HG02588 (cell line): ENCODE measurements at regions not wholly inside any gene's neighbourhood (a gene's known extent, or its start where the extent isn't known, plus 50 kb on each side); places are given as distances from the start of the nearest gene placed in this dataset.
"Not testable (repeated sequence)": the region's sequence is repeated elsewhere in the genome, so short reads cannot be mapped to it uniquely, and the experiment has no call there.

ENCODE experiments used
- ATAC-seq: cut with Tn5 transposase; IDR thresholded peaks from one replicate; pipeline ENCODE4 v1.9.1; 2021; ENCODE audit warnings: mild to moderate bottlenecking, moderate library complexity; ENCODE audit not compliant: unreplicated experiment

DNA sequence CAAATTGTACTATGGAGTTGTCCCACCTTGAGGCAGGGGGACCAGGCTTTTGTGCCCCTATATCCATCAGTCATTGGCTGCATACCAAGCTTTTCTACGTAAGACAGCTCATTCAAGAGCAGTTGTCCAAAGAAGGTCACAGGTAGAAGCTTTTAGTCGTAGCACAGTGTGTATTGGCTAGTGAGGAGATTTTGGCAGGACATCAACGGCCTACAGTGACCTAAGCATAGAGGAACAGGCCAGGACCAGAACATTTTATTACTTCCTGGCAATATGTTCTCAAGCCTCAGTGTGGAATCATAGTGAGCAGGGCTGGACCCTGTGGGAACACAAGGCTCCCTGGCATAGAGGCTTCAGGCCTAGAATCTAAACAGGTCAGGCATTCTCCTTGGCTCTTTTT, 105.4 kb upstream of the ANKRD28 start:
- no peak for ATAC-seq

DNA sequence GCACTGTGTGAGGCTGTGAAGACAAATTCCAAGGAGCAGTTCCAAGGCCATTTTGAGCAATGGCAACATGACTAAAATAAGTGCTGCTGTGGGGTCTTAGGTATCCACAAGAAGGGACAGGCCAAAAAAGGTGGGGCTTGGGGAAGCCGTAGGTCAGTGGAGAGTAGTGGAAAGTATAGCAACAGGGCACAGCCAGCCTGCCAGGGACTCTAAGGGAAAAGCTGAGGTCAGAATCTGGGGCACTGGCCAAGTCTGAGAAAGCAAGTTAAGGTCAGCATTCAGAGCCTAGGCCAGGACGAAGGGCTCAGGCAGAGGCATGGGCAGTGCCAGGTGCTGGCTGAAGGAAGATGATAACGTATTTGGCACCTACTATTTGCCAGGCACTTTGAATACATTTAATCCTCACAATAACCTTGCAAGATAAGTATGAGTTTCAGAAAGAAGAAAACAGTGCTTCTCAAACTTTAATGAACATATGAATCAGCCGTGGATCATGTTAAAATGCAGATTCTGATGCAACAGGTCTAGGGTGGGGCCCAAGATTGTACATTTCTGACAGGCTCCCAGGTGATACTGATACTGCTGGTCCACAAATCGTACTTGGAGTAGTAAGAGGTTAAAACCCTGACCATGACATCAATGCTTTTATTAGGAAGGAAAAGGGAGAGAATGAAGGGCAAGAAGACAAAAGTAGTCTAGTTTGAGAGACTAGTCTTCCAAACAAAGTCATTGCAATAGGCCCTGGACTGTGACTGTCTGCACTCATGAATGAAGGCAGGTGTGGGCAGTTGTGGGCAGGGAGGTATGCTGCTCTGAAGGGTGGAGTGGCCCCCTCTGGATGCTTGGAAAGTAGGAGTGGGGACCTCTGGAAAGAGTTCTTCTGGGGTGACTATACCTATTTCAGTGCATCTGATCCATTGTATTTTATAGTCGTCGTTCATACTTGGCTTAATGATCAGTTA, 106.3 kb upstream of the ANKRD28 start:
- no peak for ATAC-seq

DNA sequence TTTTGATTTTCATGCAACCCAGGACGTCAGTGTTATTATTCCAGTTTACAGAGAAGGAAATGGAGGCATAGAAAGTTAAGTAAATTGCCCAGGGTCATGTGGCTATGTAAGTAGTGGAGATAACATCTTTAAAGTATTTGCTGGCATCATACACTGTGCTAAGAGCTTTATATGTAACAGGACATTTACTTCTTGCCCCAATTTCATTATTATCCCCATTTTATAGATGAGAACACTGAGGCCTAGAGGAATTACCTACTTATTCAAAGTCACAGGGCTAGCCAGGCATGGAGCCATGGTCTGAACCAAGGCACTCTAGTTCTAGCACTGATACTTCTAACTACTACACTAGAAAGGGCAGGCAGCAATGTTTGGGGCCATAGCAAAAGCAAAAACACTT, 107.3 kb upstream of the ANKRD28 start:
- no peak for ATAC-seq

DNA sequence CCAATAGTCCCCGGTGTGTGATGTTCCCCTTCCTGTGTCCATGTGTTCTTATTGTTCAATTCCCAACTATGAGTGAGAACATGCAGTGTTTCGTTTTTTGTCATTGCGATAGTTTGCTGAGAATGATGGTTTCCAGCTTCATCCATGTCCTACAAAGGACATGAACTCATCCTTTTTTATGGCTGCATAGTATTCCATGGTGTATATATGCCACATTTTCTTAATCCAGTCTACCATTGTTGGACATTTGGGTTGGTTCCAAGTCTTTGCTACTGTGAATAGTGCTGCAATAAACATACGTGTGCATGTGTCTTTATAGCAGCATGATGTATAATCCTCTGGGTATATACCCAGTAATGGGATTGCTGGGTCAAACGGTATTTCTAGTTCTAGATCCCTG, 109.6 kb upstream of the ANKRD28 start:
- not testable (repeated sequence) for ATAC-seq

DNA sequence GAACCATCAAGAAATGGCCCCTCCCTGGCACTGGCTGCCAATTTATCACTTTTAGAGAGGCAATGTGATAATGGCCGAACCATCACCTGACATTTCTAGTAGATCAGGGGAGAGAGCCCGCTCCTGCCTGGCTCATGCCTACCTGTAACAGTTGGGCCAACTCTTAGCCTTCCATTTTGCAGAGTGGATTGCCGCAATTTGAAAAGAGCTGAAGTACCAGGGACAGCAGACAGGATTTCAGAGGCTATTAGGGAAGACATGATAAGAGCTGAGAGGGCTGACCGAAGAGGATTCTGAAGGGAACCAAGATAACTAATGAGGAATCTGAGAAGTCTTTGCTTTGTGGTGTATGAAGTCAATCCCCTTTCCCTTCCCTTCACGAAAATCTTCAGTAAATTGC, 121.2 kb upstream of the ANKRD28 start:
- no peak for ATAC-seq

DNA sequence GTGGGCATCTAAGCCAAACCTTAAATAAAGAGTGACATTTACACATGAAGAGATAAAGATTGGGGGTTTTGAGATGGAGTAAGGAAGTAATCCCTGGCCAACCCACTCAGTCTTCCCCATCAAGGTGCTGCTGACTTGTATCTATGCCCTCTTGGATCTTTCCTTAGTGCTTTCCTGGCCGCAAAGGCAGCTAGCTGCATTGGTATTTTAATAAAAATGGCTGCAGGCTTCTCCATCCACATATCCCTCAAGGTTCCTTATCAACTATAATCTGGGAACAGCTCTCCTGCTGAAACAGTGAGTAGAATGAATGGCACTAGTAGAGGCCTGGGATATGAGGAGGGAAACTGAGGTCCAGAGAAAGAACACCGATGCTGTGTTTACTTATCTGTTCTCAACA, 122.2 kb upstream of the ANKRD28 start:
- ATAC-seq: no peak

DNA sequence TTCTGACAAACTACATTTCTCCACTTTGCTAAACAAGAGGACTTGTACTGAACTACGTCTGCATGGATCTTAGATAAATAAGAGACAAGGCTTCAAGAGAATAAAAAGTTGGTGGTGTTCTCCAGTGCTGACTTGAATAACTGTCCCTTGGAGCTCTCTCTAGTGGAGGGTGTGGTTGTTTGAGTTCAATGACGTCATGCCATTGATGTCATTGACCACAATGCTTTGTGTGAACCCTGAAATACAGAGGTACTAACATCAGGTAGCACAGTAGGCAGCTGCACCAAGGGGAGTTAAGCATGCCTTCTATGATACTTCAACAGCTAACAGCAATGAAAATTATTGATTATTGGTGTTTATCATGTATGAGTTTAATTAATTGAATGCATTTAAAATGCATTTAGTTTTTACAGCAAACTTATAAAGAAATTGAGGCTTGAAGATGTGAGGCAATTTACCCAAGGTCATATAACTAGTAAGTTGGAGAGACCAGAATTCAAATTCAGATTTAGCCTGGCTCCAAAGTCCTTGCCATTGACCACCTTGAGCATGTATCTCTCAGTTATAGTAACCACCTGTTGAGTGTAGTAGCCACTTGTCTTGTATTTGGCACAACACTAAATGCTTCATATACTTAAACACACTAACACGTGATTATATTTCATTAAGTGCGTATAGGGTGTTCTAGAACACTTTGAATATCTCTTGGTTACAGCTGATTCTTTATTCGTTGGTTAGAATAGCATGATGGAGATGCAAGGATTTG, 126.0 kb upstream of the ANKRD28 start:
- no peak for ATAC-seq

DNA sequence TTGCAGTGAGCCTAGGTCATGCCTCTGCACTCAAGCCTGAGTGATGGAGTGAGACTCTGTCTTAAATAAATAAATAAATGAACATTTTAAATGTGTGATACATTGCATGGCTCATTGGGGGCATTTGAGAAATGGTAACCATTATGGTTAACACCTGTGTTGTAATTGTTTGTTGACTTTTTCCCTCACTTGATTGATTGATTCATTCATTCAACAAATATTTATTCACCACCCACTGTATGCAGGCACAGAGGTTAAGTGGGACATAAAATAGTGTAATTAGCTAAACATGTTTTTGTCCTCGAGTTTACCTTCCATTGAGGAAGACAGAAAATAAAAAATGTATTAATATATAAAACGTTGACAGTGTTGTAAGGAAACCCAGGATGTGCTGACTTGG, 127.1 kb upstream of the ANKRD28 start:
- ATAC-seq: no peak

DNA sequence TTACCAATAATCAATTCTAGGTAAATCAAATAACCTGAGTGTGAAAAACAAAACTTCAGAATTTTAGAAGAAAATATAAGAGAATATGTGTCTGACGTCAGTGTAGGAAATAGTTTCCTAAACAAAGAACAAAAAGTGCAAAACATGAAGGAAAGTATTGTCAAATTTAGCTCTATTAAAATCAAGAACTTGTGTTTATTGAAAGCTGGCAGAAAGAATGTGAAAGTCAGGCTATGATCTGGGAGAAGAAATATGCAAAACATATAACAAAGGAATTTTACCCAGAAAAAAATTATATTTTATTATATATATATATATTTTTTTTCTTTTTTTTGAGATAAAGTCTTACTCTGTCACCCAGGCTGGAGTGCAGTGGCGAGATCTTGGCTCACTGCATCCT, 129.1 kb upstream of the ANKRD28 start:
- ATAC-seq: no peak

DNA sequence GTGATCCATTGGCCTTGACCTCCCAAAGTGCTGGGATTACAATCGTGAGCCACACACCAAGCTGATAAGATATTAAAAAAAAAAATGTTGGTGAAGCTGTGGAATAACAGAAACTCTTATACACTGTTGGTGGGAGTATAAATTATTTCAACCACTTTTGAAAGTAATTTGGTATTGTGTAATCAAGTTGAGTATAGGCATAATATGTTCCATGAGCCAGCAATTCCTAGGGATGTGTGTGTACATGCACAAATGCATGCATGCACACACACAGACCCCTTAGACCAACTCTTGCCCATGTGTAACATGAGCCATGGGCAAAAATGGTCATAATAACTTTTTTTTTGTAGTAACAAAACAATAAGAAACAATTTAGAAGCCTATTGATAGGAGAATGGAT, 130.2 kb upstream of the ANKRD28 start:
- ATAC-seq: no peak

DNA sequence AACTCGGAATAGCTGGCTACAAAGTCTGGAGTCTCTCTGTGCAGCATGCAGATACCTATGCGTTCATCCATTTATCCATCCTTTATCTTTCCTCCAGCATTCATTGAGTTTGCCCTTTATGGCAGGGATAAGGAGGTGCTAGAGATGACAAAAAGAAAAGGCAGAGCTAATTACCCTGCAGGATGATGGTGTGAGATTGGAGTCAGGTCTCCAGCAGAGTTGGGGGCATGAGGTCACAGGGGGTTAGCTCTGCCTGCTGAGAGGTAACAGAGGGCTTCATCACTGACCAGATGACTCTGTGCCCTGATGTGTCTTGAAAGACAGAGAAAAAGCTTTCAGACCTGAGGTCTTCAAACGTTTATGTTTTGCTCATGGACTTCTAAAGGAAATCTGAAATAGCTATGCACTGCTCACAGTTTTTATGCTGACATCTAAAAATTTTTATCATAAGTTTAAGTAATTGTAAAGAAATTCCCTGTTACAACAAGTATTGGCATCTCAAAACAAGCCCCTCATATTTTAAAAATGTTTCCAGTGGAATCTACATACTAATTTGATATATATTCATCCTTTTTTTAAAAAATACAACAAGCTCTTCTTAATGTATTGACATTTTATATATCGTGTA, 132.3 kb upstream of the ANKRD28 start:
- no peak for ATAC-seq

DNA sequence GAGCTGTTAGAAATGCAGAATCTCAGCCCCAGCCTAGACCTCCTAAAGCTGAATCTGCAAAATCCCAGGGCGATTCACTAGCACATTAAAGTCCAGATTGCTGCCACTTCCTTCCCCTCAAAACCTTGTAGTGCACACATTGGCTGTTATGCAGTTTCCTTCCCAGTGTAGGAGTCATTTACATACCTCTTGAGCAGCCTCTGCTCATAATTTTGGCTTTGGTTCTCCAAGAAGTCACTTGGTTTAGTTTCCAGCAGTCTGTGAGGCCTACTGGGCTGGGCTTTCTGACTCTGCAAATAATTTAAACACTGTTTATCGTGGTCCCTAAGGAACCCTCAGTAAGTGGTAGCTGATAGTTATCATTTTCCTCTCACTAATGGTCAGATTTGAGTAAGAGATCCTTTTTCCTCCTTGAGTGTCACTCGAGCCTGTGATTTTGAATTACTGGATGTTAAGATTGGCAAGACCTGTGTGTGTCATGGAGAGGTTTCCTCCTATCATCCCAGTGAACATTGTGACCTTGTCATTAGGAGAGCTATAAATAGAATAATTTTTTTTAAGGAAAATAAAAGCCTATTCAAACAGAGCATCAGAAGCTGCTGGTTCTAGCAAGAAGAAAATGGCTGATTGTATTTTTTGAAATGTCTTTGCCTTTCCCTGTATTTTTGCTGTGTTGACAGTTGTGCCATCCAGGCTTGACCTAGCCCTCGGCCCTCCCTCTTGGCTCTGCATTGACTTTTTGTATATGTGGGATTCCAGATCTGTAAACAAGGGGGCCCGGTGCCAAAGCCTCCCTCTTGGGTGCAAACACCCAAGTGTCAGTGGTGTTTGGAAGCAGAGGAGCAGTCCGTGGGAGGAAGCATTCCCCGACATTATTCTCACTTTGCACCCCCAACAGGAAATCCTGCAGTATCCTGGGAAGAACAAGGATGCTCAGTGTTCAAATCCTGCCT, 134.8 kb upstream of the ANKRD28 start:
- no peak for ATAC-seq

DNA sequence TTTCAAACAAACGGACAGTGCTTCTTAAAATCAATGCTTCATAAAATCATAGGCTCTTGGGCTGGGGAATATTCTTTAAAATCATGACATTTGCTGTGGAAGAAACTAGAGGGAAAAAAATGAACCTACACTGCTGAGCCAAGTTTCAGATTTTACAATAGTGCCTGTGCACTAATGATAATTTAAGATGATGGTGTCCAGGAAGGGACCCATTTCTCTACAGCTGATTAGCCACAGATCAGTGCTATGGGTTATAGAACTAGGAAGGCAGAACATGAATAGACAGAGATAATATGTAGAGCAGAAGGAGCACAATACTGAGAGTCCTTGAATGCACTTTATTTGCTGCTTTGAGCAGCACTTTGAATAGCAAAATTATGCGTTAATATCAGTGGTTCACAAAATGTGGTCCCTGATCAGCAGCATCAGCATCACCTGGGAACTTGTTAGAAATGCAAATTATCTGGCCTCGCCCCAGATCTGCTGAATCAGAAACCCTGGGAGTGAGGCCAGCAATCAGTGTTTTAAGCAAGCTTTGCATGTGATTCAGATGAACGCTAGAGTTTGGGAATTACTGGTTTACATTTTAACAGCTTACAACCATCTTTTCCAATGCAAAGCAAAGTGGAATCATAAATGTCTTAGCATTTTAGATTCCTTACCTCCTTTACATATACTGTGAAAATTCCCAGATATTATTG, 135.8 kb upstream of the ANKRD28 start:
- no peak for ATAC-seq

DNA sequence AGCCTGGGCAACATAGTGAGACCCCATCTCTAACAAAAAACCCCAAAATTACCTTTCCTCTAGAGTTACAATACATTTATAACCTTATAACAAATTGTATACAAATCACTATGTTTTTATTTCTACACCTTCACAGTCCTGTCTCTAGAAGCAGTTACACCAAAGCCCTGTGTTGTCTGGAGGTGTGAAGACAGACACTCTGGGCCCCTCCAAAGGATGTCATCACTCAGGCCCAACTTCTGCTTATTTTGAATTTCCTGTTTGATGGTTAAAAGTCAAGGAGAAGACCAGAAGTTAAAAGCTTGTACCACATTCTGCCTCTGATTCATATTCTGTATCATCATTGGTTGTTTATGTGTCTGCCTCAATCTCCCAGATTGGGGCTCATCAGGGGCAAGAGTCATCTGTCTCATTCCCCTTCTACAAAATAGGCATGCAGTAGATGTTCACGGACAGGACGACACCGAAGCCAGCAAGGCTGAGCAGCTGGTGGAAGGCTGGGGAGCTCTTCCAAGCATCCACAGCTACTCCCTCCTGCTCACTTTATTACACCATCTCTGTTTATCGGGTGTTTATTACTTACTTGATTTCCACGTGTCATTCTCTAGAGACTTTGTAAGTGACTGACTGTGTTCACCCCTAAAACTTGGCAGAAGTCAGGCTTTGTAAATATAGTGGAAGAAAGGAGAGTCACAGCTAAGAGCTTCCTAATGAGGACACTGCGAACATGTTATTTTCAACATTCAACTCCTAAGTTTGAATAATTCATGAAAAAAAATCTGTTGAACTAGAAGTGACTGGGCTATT, 136.8 kb upstream of the ANKRD28 start:
- no peak for ATAC-seq

DNA sequence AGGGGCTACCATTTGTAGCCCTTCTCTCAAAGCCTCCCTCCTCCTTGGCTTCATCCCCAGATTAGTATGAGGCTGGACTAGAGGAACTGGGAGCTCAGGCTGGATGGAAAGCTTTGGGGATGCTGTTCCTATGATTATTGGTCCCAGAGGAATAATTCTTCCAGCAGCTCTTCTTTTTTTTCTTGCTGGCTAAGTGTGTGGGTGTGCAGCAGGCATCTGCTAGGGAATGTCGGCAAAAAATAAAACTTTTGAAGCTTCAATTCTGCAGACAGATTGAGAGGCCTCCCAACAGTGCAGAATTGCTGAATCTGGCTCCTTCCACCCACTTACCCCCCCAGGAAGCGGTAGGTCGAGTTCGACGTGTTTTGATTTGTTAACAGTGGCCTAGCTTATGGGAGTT, 138.5 kb upstream of the ANKRD28 start:
- no peak for ATAC-seq

DNA sequence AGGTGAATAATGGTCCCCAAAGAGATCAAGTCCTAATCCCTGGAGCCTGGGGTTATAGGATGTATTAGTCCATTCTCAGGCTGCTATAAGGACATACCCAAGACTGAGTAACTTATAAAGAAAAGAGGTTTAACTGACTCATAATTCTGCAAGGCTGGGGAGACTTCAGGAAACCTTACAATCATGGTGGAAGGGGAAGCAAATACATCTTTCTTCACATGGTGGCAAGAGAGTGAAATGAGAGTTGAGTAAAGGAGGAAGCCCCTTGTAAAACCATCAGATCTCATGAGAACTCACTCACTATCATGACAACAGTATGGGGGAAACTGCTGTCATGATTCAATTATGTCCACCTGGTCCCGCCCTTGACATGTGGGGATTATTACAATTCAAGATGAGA, 142.9 kb upstream of the ANKRD28 start:
- no peak for ATAC-seq

DNA sequence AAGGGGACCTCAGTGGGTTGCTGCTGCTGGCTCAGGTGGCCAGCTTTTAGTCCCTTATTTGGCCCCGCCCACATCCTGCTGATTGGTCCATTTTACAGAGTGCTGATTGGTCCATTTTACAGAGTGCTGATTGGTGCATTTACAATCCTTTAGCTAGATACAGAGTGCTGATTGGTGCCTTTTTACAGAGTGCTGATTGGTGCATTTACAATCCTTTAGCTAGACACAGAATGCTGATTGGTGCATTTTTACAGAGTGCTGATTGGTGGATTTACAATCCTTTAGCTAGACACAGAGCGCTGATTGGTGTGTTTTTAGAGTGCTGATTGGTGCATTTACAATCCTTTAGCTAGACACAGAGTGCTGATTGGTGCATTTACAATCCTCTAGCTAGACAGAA, 143.7 kb upstream of the ANKRD28 start:
- ATAC-seq: not testable (repeated sequence)

DNA sequence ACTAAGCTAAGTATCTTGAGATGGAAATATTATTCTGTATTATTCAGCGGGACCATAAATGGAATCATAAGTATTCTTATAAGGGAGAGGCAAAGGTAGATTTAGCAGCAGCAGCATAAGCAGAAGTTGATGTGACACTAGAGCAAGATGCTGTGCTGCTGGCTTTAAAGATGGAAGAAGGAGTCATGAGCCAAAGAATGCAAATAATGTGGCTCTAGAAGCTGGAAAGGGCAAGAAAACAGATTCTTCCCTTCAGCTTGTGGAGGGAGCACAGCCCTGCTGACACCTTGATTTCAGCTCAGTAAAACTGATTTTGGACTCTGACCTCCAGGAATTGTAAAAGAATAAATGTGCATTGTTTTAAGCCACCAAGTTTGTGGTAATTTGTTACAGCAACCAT, 144.2 kb upstream of the ANKRD28 start:
- ATAC-seq: no peak

DNA sequence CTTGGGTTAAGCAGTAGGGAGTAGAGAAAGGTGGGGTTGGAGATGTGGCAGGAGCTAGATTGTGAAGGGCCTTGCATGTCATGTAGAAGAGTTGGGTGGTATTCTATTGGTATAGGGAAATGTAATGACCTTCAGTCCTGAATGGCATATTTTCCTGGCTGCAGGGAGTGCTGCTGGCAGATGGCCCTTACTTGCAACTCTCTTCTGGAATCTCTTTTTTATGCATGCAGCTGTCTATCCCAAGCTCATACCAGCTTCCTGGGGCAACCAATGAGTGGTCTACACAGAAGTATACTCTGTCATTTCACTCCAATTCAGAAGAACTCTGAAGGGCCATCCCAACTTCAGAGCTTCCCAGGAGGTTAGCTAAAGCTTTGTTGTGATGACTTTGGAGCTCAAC, 144.7 kb upstream of the ANKRD28 start:
- ATAC-seq: no peak
